Choroid plexus epithelial cell (primary cell): ENCODE measurements at regions not wholly inside any gene's neighbourhood (a gene's known extent, or its start where the extent isn't known, plus 50 kb on each side); places are given as distances from the start of the nearest gene placed in this dataset.

Experiments
- DNase-seq: peaks from one replicate; pipeline ENCODE4 v3.0.0-alpha.2; 2010; ENCODE audit warnings: low read depth
- H3K4me3 ChIP-seq: 2 replicates; pipeline ENCODE4 v1.5.1; 2011; ENCODE audit warnings: low read depth, mild to moderate bottlenecking, control low read depth, low read length, moderate library complexity
- TF ChIP-seq, protein P1 (sequence below): conservative IDR thresholded peaks from 2 replicates; pipeline ENCODE4 v1.5.1; 2011; ENCODE audit warnings: low read depth, mild to moderate bottlenecking, control low read depth, inconsistent platforms, low read length, moderate library complexity

DNA sequence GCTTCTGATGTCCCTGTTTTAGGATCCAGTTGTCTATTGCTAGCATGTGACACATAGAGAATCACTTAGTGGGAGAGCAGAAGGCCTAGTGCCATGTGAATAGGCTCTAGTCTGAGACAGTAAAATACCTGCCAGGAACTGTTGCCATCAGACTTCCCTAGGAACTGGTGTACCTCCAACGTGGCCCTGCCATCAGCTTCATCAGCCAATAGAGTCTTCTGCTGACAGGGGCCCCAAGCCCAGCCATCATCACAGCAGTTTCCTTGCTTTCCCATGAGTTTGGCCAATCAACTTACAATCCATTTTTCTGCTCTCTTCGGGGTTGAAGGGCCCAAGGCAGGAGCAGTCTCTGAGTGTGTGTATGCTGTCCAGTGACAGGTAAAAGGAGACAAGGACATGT, 128.4 kb upstream of the ADRA1B start:
- no peak overlapping the region for H3K4me3 ChIP-seq
- DNase-seq, result no peak
- TF ChIP-seq, protein P1, sequence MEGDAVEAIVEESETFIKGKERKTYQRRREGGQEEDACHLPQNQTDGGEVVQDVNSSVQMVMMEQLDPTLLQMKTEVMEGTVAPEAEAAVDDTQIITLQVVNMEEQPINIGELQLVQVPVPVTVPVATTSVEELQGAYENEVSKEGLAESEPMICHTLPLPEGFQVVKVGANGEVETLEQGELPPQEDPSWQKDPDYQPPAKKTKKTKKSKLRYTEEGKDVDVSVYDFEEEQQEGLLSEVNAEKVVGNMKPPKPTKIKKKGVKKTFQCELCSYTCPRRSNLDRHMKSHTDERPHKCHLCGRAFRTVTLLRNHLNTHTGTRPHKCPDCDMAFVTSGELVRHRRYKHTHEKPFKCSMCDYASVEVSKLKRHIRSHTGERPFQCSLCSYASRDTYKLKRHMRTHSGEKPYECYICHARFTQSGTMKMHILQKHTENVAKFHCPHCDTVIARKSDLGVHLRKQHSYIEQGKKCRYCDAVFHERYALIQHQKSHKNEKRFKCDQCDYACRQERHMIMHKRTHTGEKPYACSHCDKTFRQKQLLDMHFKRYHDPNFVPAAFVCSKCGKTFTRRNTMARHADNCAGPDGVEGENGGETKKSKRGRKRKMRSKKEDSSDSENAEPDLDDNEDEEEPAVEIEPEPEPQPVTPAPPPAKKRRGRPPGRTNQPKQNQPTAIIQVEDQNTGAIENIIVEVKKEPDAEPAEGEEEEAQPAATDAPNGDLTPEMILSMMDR, result no peak

GRCh38 chr5:159788835-159789331, 127.4 kb upstream of the ADRA1B start:
- H3K4me3 ChIP-seq, result no peak overlapping the region
- TF ChIP-seq, protein P1, result no peak
- DNase-seq, result no peak

DNA sequence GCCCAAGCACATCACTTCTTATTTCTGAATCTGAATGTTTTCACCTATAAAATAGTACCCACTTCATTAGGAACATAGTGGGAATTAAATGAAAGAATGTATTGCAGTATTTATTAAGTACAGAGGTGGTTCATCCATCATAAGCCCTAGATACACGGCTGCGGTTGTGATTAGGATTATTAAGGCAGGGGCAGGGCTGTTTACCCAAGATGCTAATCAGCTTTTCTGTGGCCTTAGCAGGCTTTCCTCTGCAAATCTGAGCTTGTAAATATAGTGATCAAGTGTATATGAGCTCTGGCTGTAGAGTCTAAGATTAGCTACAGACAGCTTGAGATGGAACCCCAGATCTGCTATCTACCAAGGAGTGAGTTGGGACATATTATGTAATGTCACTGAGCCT, 124.1 kb upstream of the ADRA1B start:
- no peak for DNase-seq
- TF ChIP-seq, protein P1, result no peak
- no peak overlapping the region for H3K4me3 ChIP-seq

DNA sequence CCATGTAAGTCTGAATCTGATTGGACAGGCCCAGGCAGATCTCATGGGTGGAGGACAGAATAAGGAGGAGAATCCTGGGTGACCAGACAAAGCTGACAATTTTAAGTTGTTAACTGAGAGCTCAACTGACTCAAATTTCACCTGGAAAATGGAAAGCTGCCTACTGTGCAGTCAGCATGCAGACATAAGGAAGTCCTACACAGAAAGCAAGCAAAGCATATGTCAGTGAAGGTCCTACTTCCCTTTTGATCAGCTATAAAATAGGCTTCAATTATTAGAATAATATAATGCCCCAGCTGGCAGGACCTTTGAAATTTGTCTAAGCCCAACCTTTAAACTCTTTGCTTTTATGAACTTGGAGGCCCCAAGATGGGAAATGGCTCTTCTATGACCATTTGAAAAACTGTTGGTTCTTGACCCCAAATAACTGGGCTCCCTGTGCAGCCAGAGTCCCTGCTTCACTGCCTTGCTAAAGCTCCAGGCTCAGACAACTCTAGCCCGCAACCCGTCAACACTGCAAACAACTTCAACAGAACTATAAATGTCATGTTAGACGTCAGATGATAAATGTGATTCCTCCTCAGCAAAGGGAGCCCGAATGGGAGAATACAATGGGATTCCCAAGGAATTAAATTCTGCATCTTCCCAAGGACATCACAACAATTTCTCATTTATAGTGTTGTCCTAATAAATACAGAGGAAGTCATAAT, 118.9 kb upstream of the ADRA1B start:
- TF ChIP-seq, protein P1, result no peak
- no peak overlapping the region for H3K4me3 ChIP-seq
- DNase-seq, result no peak

DNA sequence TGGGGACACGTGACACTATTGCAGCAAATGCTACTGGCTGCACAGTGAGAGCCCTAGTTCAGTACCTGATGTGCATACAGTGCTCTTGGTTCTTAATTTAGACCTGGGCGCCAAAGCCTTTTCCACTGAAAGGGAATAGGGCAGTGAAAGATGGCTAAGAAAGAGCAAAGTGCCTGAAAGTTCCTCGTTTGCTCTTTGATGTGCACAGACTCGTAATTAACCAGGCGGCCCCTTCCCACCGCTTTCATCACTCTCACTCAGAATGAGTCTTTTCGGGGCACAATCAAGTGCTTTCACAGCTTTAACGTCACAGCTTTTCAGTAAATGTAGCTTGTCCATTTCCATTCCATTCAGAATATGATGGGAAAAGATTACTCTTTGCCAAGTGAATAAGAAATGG, 116.6 kb upstream of the ADRA1B start:
- DNase-seq, result no peak
- TF ChIP-seq, protein P1, result no peak
- no peak overlapping the region for H3K4me3 ChIP-seq

GRCh38 chr5:159800131-159800840, 116.0 kb upstream of the ADRA1B start:
- DNase-seq, result no peak
- H3K4me3 ChIP-seq, result no peak overlapping the region
- TF ChIP-seq, protein P1, result no peak
